ENCODE measurements at regions not wholly inside any gene's neighbourhood (a gene's known extent, or its start where the extent isn't known, plus 50 kb on each side); places are given as distances from the start of the nearest gene placed in this dataset.

GRCh38 chr5:131081913-131082488 lies 83.1 kb downstream of the HINT1 start (continued):
- TF ChIP-seq ZNF555 (tag by site-specific recombination; conservative IDR thresholded peaks at IDR 0.05), result no peak
- no peak for TF ChIP-seq HOXC10 (CRISPR knock-in tag; IDR thresholded peaks at IDR 0.05)
- TF ChIP-seq ZNF596 (tag by site-specific recombination; IDR thresholded peaks at IDR 0.05), result no peak
- TF ChIP-seq IKZF3 (tag by site-specific recombination; IDR thresholded peaks at IDR 0.05), result no peak
- no peak for TF ChIP-seq ZNF76 (tag by site-specific recombination; IDR thresholded peaks at IDR 0.05; ENCODE audit: borderline replicate concordance, low read depth)
- TF ChIP-seq ZXDB (tag by site-specific recombination; IDR thresholded peaks at IDR 0.05), result no peak
- TF ChIP-seq ZBTB49 (tag by site-specific recombination; IDR thresholded peaks at IDR 0.05; ENCODE audit: low read depth), result no peak

GRCh38 chr5:131081374-131081773 lies 83.7 kb downstream of the HINT1 start:
- ChIA-PET CTCF (interaction anchor here (0.6 kb wide), 1 partner anchor 11 kb away, joined by 3 read pairs; no protein-coding TSS in a partner anchor), POLR2A (no interaction called here)
- Histone ChIP-seq H3K4me3 (ENCODE audit: low read depth, low read length) (no peak overlapping the region), H3K4me1 (ENCODE audit: control insufficient read depth, insufficient read depth, low read length) (no peaks in the 10 kb centered on the region), H3K36me3 (ENCODE audit: control insufficient read depth in 2 of 2, insufficient read depth in 1 of 2, low read length in 2 of 2) (no peaks in the 10 kb centered on the region), H3K27ac (ENCODE audit: extremely low read depth, low read depth, low read length) (no peak overlapping the region), H3K9me3 (ENCODE audit: control insufficient read depth, insufficient read depth, low read depth, low read length) (no peaks in the 10 kb centered on the region)
- TF ChIP-seq INSM2 (tag by site-specific recombination; IDR thresholded peaks at IDR 0.05), result no peak
- TF ChIP-seq ZBTB44 (tag by site-specific recombination; IDR thresholded peaks at IDR 0.05), result no peak
- no peak for TF ChIP-seq GFI1B (tag by site-specific recombination; IDR thresholded peaks at IDR 0.05)
- no peak for TF ChIP-seq ZBTB6 (tag by site-specific recombination; IDR thresholded peaks at IDR 0.05)
- TF ChIP-seq IKZF3 (tag by site-specific recombination; IDR thresholded peaks at IDR 0.05), result no peak
- no peak for TF ChIP-seq ZNF18 (tag by site-specific recombination; IDR thresholded peaks at IDR 0.05)
- TF ChIP-seq ZFP3 (tag by site-specific recombination; IDR thresholded peaks at IDR 0.05; ENCODE audit: low read depth), result no peak
- no peak for TF ChIP-seq YY1 (tag by site-specific recombination; IDR thresholded peaks at IDR 0.05)
- no peak for TF ChIP-seq KLF9 (tag by site-specific recombination; IDR thresholded peaks at IDR 0.05; ENCODE audit: low read depth)
- TF ChIP-seq ZNF600 (tag by site-specific recombination; IDR thresholded peaks at IDR 0.05), result no peak
- no peak for TF ChIP-seq ELK4 (IDR thresholded peaks at IDR 0.05; ENCODE audit: borderline replicate concordance, low read depth, low read length)
- no peak for TF ChIP-seq ZNF548 (tag by site-specific recombination; IDR thresholded peaks at IDR 0.05)
- TF ChIP-seq KLF7 (tag by site-specific recombination; IDR thresholded peaks at IDR 0.05; ENCODE audit: borderline replicate concordance), result no peak
- TF ChIP-seq ZBTB21 (tag by site-specific recombination; IDR thresholded peaks at IDR 0.05), result no peak
- no peak for TF ChIP-seq ZNF530 (tag by site-specific recombination; IDR thresholded peaks at IDR 0.05; ENCODE audit: low read depth)
- TF ChIP-seq ZNF335 (tag by site-specific recombination; conservative IDR thresholded peaks at IDR 0.05), result no peak
- no peak for TF ChIP-seq ZNF660 (tag by site-specific recombination; IDR thresholded peaks at IDR 0.05)
- TF ChIP-seq ZNF513 (tag by site-specific recombination; IDR thresholded peaks at IDR 0.05), result no peak
- no peak for TF ChIP-seq SP7 (tag by site-specific recombination; IDR thresholded peaks at IDR 0.05)
